BE2C (cell line): ENCODE measurements at regions not wholly inside any gene's neighbourhood (a gene's known extent, or its start where the extent isn't known, plus 50 kb on each side); places are given as distances from the start of the nearest gene placed in this dataset.

Experiments used
- DNase-seq: peaks from one replicate; pipeline ENCODE4 v3.0.0-alpha.2; 2020
- H3K27me3 ChIP-seq: fragments of 250-450 bp; sonication (Bioruptor Pico); 2 replicates; pipeline ENCODE4 v1.5.1; 2020; ENCODE audit warnings: mild to moderate bottlenecking
- H3K36me3 ChIP-seq: fragments of 250-450 bp; sonication (Bioruptor Pico); 2 replicates; pipeline ENCODE4 v1.5.1; 2020; ENCODE audit warnings: mild to moderate bottlenecking
- H3K4me1 ChIP-seq: fragments of 250-450 bp; sonication (Bioruptor Pico); 2 replicates; pipeline ENCODE4 v1.5.1; 2020
- H3K4me3 ChIP-seq: 2 replicates; pipeline ENCODE4 v1.5.1; 2011; ENCODE audit warnings: low read depth, low read length
- H3K9me3 ChIP-seq: fragments of 250-450 bp; sonication (Bioruptor Pico); 2 replicates; pipeline ENCODE4 v1.5.1; 2020
- CTCF ChIP-seq: IDR thresholded peaks from 2 replicates; pipeline ENCODE4 v1.5.1; 2012; ENCODE audit warnings: mild to moderate bottlenecking, low read depth, low read length

GRCh38 chr1:245014247-245015029, 140.3 kb upstream of the KIF26B start:
- no peaks in the 10 kb centered on the region for H3K27me3 ChIP-seq
- H3K9me3 ChIP-seq = no peaks in the 10 kb centered on the region
- H3K4me1 ChIP-seq = peaks cover 14% of the 10 kb centered on the region
- no peak for TF ChIP-seq CTCF
- no peak for DNase-seq
- no peak overlapping the region for H3K4me3 ChIP-seq
- no peaks in the 10 kb centered on the region for H3K36me3 ChIP-seq

GRCh38 chr1:245010018-245010614, 144.7 kb upstream of the KIF26B start:
- Histone ChIP-seq H3K36me3 (no peaks in the 10 kb centered on the region), H3K4me3 (no peak overlapping the region), H3K9me3 (no peaks in the 10 kb centered on the region), H3K27me3 (no peaks in the 10 kb centered on the region), H3K4me1 (no peaks in the 10 kb centered on the region; the same call in 1 of the 2 replicates)
- no peak for DNase-seq
- TF ChIP-seq CTCF = no peak

- Histone ChIP-seq H3K4me3 (no peak overlapping the region), H3K36me3 (no peaks in the 10 kb centered on the region), H3K27me3 (no peaks in the 10 kb centered on the region), H3K9me3 (no peaks in the 10 kb centered on the region), H3K4me1 (no peaks in the 10 kb centered on the region; the same call in 1 of the 2 replicates)
- no peak for DNase-seq
- TF ChIP-seq CTCF = no peak
These were observed 144.4 kb upstream of the HNRNPU start for GRCh38 chr1:245008761-245009160.

- no peaks in the 10 kb centered on the region; the same call in 1 of the 2 replicates for H3K4me1 ChIP-seq
- no peak overlapping the region for H3K4me3 ChIP-seq
- no peaks in the 10 kb centered on the region for H3K36me3 ChIP-seq
- no peaks in the 10 kb centered on the region for H3K9me3 ChIP-seq
- no peaks in the 10 kb centered on the region for H3K27me3 ChIP-seq
- no peak for DNase-seq
- TF ChIP-seq CTCF = no peak
These were observed 143.5 kb upstream of the HNRNPU start for GRCh38 chr1:245007852-245008251.

GRCh38 chr1:245003246-245003645, 138.9 kb upstream of the HNRNPU start:
- Histone ChIP-seq H3K9me3 (no peaks in the 10 kb centered on the region), H3K36me3 (no peaks in the 10 kb centered on the region), H3K4me3 (no peak overlapping the region), H3K4me1 (no peaks in the 10 kb centered on the region), H3K27me3 (no peaks in the 10 kb centered on the region)
- no peak for TF ChIP-seq CTCF
- DNase-seq = no peak

GRCh38 chr1:245001252-245001651, 136.9 kb upstream of the HNRNPU start:
- H3K4me1 ChIP-seq = no peaks in the 10 kb centered on the region
- H3K36me3 ChIP-seq = no peaks in the 10 kb centered on the region
- no peaks in the 10 kb centered on the region for H3K9me3 ChIP-seq
- TF ChIP-seq CTCF = no peak
- no peak for DNase-seq
- no peaks in the 10 kb centered on the region for H3K27me3 ChIP-seq
- no peak overlapping the region for H3K4me3 ChIP-seq
